Calu3 (cell line): ENCODE measurements at regions not wholly inside any gene's neighbourhood (a gene's known extent, or its start where the extent isn't known, plus 50 kb on each side); places are given as distances from the start of the nearest gene placed in this dataset.

Source experiments
- BruUV-seq: library from RNA; stranded (reverse); fragments of 400-500 nt; replicated peaks from 2 replicates; lab custom pipeline; 2021; lab: Mats Ljungman, UMichigan
- CTCF ChIA-PET: fragments of 300-600 bp; sonication (Branson Sonifier 250); formaldehyde crosslinking; loops from one replicate; lab custom pipeline; 2022; ENCODE audit warnings: antibody characterized with exemption; lab: Charles Lee
- DNase-seq: peaks from one replicate; pipeline ENCODE4 v3.0.0; 2022
- H3K27ac Mint-ChIP-seq: one replicate; pipeline ENCODE4 v1.8.0; 2022; ENCODE audit warnings: mixed read lengths; ENCODE audit not compliant: unreplicated experiment
- H3K27me3 Mint-ChIP-seq: one replicate; pipeline ENCODE4 v1.8.0; 2022; ENCODE audit warnings: mixed read lengths; ENCODE audit not compliant: unreplicated experiment
- H3K36me3 Mint-ChIP-seq: one replicate; pipeline ENCODE4 v1.8.0; 2022; ENCODE audit warnings: mild to moderate bottlenecking, moderate library complexity, mixed read lengths; ENCODE audit not compliant: insufficient read depth, unreplicated experiment
- H3K4me1 Mint-ChIP-seq: one replicate; pipeline ENCODE4 v1.8.0; 2022; ENCODE audit warnings: mild to moderate bottlenecking, low read depth, mixed read lengths; ENCODE audit not compliant: unreplicated experiment
- H3K4me3 Mint-ChIP-seq: one replicate; pipeline ENCODE4 v1.8.0; 2022; ENCODE audit warnings: mild to moderate bottlenecking, low read depth, moderate library complexity, mixed read lengths; ENCODE audit not compliant: unreplicated experiment
- H3K9me3 Mint-ChIP-seq: one replicate; pipeline ENCODE4 v1.8.0; 2022; ENCODE audit warnings: low read depth, mixed read lengths; ENCODE audit not compliant: unreplicated experiment
- intact Hi-C: fragments of 100-400 bp; cut with micrococcal nuclease; formaldehyde crosslinking; loops from one replicate; pipeline ENCODE4 v1.10.0; 2022; ENCODE audit not compliant: unreplicated experiment
- TF ChIP-seq, protein P1 (sequence below): fragments of 200-600 bp; IDR thresholded peaks from one replicate; pipeline ENCODE4 v1.8.0; 2022; ENCODE audit warnings: antibody characterized with exemption; ENCODE audit not compliant: unreplicated experiment

- Mint-ChIP-seq H3K4me3 (no peak overlapping the region), H3K36me3 (no peaks in the 10 kb centered on the region), H3K4me1 (no peaks in the 10 kb centered on the region), H3K9me3 (peaks cover 10% of the 10 kb centered on the region), H3K27ac (no peak overlapping the region), H3K27me3 (no peaks in the 10 kb centered on the region)
- TF ChIP-seq, protein P1, sequence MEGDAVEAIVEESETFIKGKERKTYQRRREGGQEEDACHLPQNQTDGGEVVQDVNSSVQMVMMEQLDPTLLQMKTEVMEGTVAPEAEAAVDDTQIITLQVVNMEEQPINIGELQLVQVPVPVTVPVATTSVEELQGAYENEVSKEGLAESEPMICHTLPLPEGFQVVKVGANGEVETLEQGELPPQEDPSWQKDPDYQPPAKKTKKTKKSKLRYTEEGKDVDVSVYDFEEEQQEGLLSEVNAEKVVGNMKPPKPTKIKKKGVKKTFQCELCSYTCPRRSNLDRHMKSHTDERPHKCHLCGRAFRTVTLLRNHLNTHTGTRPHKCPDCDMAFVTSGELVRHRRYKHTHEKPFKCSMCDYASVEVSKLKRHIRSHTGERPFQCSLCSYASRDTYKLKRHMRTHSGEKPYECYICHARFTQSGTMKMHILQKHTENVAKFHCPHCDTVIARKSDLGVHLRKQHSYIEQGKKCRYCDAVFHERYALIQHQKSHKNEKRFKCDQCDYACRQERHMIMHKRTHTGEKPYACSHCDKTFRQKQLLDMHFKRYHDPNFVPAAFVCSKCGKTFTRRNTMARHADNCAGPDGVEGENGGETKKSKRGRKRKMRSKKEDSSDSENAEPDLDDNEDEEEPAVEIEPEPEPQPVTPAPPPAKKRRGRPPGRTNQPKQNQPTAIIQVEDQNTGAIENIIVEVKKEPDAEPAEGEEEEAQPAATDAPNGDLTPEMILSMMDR = no peak
- no TSS peak for BruUV-seq
- DNase-seq = no peak
- CTCF ChIA-PET = no interaction called here
- intact Hi-C loops = no loop called here
Observed at GRCh38 chr16:64304396-64304795, 817.5 kb downstream of the CDH11 start.

- BruUV-seq = no TSS peak
- CTCF ChIA-PET = no interaction called here
- Mint-ChIP-seq H3K27ac (no peak overlapping the region), H3K4me1 (no peaks in the 10 kb centered on the region), H3K9me3 (peaks cover 25% of the 10 kb centered on the region), H3K36me3 (no peaks in the 10 kb centered on the region), H3K4me3 (no peak overlapping the region), H3K27me3 (no peaks in the 10 kb centered on the region)
- intact Hi-C loops = no loop called here
- DNase-seq = no peak
- TF ChIP-seq, protein P1 = no peak
Observed at GRCh38 chr16:64297863-64298600, 823.8 kb downstream of the CDH11 start.

DNA sequence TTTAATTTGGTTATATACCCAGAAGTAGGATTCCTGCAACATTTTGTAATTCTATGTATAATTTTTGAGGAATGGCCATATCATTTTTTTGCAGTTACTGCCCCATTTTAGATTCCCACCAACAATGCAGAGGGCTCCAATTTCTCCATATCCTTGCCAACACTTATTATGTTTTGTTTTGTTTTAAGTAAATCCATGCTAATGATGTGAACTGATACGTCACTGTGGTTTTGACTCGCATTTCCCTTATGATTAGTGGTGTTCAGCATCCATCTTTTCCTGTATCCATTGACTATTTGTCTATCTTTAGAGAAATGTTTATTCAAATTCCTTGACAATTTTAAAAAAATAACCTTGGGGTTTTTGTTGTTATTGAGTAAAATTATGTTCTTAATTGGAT lies 826.4 kb downstream of the CDH11 start:
- TF ChIP-seq, protein P1 = no peak
- CTCF ChIA-PET = interaction anchor here (0.7 kb wide), 1 partner anchor 654 kb away, joined by 3 read pairs; no protein-coding TSS in a partner anchor
- H3K9me3 Mint-ChIP-seq = peaks cover 32% of the 10 kb centered on the region
- no peak overlapping the region for H3K27ac Mint-ChIP-seq
- intact Hi-C loops = no loop called here
- H3K27me3 Mint-ChIP-seq = no peaks in the 10 kb centered on the region
- no peak for DNase-seq
- no TSS peak for BruUV-seq
- H3K4me3 Mint-ChIP-seq = no peak overlapping the region
- H3K4me1 Mint-ChIP-seq = no peaks in the 10 kb centered on the region
- H3K36me3 Mint-ChIP-seq = no peaks in the 10 kb centered on the region

DNA sequence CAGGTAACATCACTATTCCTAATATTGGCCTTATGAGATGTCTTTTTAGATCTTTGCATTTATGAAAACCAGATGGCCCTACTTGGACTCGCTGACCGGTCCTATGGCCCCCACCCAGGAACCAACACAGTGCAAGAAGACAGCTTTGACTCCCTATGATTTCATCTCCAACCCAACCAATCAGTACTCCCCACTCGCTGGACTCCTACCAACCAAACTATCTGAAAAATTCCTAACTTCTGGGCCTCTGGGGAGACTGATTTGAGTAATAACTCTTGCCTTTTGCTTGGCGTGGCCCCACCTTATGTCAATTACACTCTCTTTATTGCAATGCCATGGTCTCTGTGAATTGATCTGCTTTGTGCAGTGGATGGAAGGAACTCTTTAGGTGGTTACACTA lies 828.9 kb downstream of the CDH11 start:
- H3K4me3 Mint-ChIP-seq = no peak overlapping the region
- H3K27me3 Mint-ChIP-seq = no peaks in the 10 kb centered on the region
- H3K4me1 Mint-ChIP-seq = no peaks in the 10 kb centered on the region
- peaks cover 31% of the 10 kb centered on the region for H3K9me3 Mint-ChIP-seq
- intact Hi-C loops = no loop called here
- DNase-seq = no peak
- TF ChIP-seq, protein P1 = no peak
- H3K36me3 Mint-ChIP-seq = no peaks in the 10 kb centered on the region
- CTCF ChIA-PET = no interaction called here
- no peak overlapping the region for H3K27ac Mint-ChIP-seq
- no TSS peak for BruUV-seq
